Adipocyte (in vitro differentiated cells): ENCODE measurements at regions not wholly inside any gene's neighbourhood (a gene's known extent, or its start where the extent isn't known, plus 50 kb on each side); places are given as distances from the start of the nearest gene placed in this dataset.

Experiments
- DNase-seq: peaks from one replicate; pipeline ENCODE4 v3.0.0-alpha.2; 2015; ENCODE audit warnings: low read depth
- H3K27me3 ChIP-seq: replicated peaks from 2 replicates; pipeline ENCODE4 v1.7.0; 2013; ENCODE audit warnings: mild to moderate bottlenecking, low read length, moderate library complexity; ENCODE audit not compliant: control insufficient read depth, insufficient read depth
- H3K36me3 ChIP-seq: 2 replicates; pipeline ENCODE4 v1.7.0; 2013; ENCODE audit warnings: low read length, mild to moderate bottlenecking, moderate library complexity; ENCODE audit not compliant: control insufficient read depth, insufficient read depth, severe bottlenecking
- H3K4me1 ChIP-seq: 2 replicates; pipeline ENCODE4 v1.7.0; 2013; ENCODE audit warnings: mild to moderate bottlenecking, low read length, moderate library complexity; ENCODE audit not compliant: control insufficient read depth, insufficient read depth
- H3K4me3 ChIP-seq: 2 replicates; pipeline ENCODE4 v1.7.0; 2013; ENCODE audit warnings: mild to moderate bottlenecking, low read length, moderate library complexity
- H3K9ac ChIP-seq: 2 replicates; pipeline ENCODE4 v1.7.0; 2013; ENCODE audit warnings: mild to moderate bottlenecking, low read length, moderate library complexity
- H3K9me3 ChIP-seq: 2 replicates; pipeline ENCODE4 v1.7.0; 2013; ENCODE audit warnings: mild to moderate bottlenecking, low read length, moderate library complexity; ENCODE audit not compliant: control insufficient read depth

GRCh38 chr2:198966269-198966668, 491.5 kb downstream of the SATB2 start:
- no peaks in the 10 kb centered on the region for H3K4me1 ChIP-seq
- no peak overlapping the region for H3K4me3 ChIP-seq
- H3K36me3 ChIP-seq = no peaks in the 10 kb centered on the region
- no peak overlapping the region for H3K9ac ChIP-seq
- DNase-seq = no peak
- H3K27me3 ChIP-seq = no peaks in the 10 kb centered on the region
- no peaks in the 10 kb centered on the region for H3K9me3 ChIP-seq

DNA sequence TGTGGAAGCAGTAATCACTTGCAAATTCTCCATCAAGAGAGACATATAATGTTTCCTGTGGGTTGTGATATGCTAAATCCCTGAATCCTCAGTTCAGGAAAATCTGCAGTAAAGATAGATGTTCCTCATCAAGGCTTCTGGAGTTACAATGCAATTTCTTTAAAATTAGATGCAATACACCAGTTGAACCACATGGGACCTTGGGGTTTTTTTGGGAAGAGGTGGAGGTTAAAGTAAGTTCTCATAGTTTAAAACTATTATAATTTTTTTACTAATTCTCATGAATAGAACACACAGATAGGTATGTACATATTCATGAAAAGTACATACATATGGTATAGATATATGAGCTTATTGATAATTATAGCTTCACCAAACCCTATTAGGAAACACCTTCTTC, 496.2 kb downstream of the SATB2 start:
- Histone ChIP-seq H3K9ac (no peak overlapping the region), H3K4me1 (no peaks in the 10 kb centered on the region), H3K36me3 (no peaks in the 10 kb centered on the region), H3K4me3 (no peak overlapping the region), H3K9me3 (no peaks in the 10 kb centered on the region), H3K27me3 (no peaks in the 10 kb centered on the region)
- DNase-seq = no peak

DNA sequence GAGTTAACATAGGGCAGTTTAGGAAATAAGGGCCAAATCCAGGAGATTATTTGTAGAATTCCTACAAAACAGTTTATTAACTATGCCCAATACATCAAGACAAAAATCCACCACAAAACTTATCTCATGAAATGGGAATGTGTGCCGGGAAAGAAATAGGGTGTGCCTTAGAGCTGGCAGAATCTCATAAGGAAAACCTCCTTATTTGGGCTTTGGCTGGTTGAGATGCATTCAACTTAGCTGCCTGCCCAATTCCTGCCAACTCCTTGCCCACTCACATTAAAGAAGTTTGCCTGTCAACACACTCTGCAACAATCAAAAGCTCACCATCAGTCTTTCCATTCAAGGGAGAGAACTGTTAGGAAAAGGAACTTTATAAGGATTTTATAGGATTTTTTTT, 500.6 kb downstream of the SATB2 start:
- no peak overlapping the region for H3K4me3 ChIP-seq
- H3K36me3 ChIP-seq = no peaks in the 10 kb centered on the region
- H3K9me3 ChIP-seq = no peaks in the 10 kb centered on the region
- H3K4me1 ChIP-seq = no peaks in the 10 kb centered on the region
- H3K27me3 ChIP-seq = no peaks in the 10 kb centered on the region
- no peak overlapping the region for H3K9ac ChIP-seq
- peak; percentile 7 for DNase-seq

DNA sequence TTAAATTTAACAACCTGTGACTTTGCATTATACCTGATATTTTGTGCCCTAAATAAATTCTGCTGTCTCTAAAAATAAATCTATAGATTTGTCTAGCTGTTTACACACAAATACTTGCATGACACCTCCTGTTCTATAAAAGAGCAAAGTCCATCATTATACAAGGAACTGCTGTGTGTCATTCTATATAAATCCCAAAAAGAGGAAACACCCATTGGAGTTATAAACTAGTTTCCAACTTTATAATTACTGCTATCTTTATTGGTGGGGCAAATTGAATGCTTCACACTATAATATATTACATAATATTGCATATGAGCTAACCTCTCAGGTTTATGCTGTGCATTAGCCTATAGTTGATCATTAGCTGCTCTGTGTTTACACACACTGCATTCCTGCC, 504.4 kb downstream of the SATB2 start:
- Histone ChIP-seq H3K4me3 (no peak overlapping the region), H3K9me3 (no peaks in the 10 kb centered on the region), H3K9ac (no peak overlapping the region)

GRCh38 chr2:198950803-198951202, 506.9 kb downstream of the SATB2 start:
- no peaks in the 10 kb centered on the region for H3K9me3 ChIP-seq
- no peak overlapping the region for H3K4me3 ChIP-seq
- no peak overlapping the region for H3K9ac ChIP-seq
- no peak for DNase-seq
- H3K27me3 ChIP-seq = no peaks in the 10 kb centered on the region
- H3K4me1 ChIP-seq = no peaks in the 10 kb centered on the region
- no peaks in the 10 kb centered on the region for H3K36me3 ChIP-seq

More for the DNA sequence above, 504.4 kb downstream of the SATB2 start:
- H3K27me3 ChIP-seq = no peaks in the 10 kb centered on the region
- H3K4me1 ChIP-seq = no peaks in the 10 kb centered on the region
- DNase-seq = no peak
- no peaks in the 10 kb centered on the region for H3K36me3 ChIP-seq

DNA sequence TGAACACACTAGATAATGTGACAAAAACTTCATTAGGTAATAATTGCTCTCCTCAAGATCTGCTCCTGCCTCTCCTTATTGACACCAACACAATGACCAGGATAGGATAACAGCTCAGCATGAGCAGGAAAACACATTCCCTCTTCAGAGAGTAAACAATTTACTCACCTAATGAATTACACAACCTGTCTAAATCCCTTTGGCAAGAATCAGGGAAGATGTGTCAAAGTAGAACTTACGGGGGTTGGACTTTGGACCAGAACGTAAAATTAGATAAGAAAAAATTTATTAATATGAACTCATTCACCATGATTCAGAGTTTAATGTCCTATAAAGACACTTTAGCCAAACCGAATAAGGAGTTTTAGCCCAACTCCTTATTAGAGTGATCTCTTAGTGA, 512.2 kb downstream of the SATB2 start:
- H3K4me1 ChIP-seq = no peaks in the 10 kb centered on the region
- no peak overlapping the region for H3K4me3 ChIP-seq
- no peaks in the 10 kb centered on the region for H3K36me3 ChIP-seq
- no peak for DNase-seq
- no peaks in the 10 kb centered on the region for H3K27me3 ChIP-seq
- no peaks in the 10 kb centered on the region for H3K9me3 ChIP-seq
- no peak overlapping the region for H3K9ac ChIP-seq

DNA sequence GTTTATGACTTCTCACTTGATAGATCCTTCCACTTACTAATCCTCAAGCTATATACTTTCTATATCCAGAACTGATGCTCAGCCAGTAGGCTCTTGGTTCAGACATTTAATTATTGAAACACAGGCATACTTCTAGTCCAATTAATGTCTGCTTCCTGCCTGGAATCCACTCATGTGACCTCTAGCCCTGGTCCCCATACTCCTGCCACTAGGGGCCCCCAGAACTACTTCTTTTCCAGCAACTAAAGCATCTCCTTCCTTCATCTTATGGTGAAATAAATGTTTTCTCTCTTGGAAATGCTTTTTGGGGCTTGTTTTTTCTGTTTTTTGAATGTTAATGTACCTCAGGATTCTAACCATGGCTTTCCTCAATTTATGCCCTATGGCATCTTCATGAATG, 527.6 kb downstream of the SATB2 start:
- H3K4me3 ChIP-seq = no peak overlapping the region
- H3K27me3 ChIP-seq = no peaks in the 10 kb centered on the region
- H3K4me1 ChIP-seq = no peaks in the 10 kb centered on the region
- no peak for DNase-seq
- H3K9me3 ChIP-seq = peaks cover 12% of the 10 kb centered on the region
- H3K9ac ChIP-seq = no peak overlapping the region
- no peaks in the 10 kb centered on the region for H3K36me3 ChIP-seq

GRCh38 chr2:198928026-198928425, 529.7 kb downstream of the SATB2 start:
- no peaks in the 10 kb centered on the region for H3K36me3 ChIP-seq
- H3K4me1 ChIP-seq = no peaks in the 10 kb centered on the region
- DNase-seq = no peak
- H3K9ac ChIP-seq = no peak overlapping the region
- no peaks in the 10 kb centered on the region for H3K27me3 ChIP-seq
- H3K4me3 ChIP-seq = no peak overlapping the region
- H3K9me3 ChIP-seq = peaks cover 9% of the 10 kb centered on the region

DNA sequence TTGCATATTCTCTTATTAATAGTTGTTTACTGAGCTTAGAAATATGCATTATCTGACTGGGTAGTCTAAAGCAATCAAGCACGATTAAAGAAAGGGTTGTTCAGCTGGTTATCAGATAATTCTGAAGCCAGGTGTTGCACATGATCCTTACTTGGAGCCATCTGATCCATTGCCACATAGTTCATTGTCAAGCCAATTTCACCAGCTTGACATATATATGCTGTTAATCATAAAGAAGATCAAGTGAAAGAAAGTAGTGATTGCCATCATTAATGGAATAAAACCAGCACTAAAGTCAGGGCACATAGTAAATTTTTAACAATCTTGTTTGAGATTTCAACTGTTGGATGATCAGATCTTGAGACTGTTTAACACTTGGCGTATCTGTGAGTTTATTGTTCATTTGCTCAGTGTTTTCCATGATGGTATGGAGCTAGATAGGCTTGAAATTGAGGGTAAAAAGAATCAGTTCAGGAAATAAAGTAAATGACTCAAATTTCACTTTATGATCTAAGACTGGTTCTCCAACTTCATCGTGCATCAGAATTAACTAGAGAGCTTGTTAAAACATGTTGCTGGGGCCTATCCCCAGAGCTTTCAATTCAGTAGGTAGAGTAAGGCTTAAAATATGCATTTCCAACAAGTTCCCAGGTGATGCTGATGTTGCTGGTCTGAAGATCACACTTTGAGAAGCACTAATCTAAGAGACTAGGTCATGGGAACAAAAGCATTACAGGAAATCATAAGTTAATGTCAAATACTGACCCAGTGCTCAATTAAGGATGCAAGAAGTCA, 539.6 kb downstream of the SATB2 start:
- DNase-seq = no peak

GRCh38 chr2:198917275-198917674, 540.5 kb downstream of the SATB2 start:
- no peaks in the 10 kb centered on the region for H3K9me3 ChIP-seq
- H3K36me3 ChIP-seq = no peaks in the 10 kb centered on the region
- H3K4me1 ChIP-seq = peaks cover 9% of the 10 kb centered on the region
- H3K4me3 ChIP-seq = no peak overlapping the region
- DNase-seq = no peak
- H3K27me3 ChIP-seq = no peaks in the 10 kb centered on the region
- H3K9ac ChIP-seq = no peak overlapping the region

More for the DNA sequence above, 539.6 kb downstream of the SATB2 start:
- H3K36me3 ChIP-seq = no peaks in the 10 kb centered on the region
- no peaks in the 10 kb centered on the region for H3K27me3 ChIP-seq
- no peaks in the 10 kb centered on the region for H3K9me3 ChIP-seq
- no peak overlapping the region for H3K4me3 ChIP-seq
- no peak overlapping the region for H3K9ac ChIP-seq
- H3K4me1 ChIP-seq = peaks cover 9% of the 10 kb centered on the region

GRCh38 chr2:198916548-198917080, 541.1 kb downstream of the SATB2 start:
- Histone ChIP-seq H3K4me1 (peaks cover 9% of the 10 kb centered on the region), H3K4me3 (no peak overlapping the region), H3K9ac (no peak overlapping the region), H3K36me3 (no peaks in the 10 kb centered on the region), H3K9me3 (no peaks in the 10 kb centered on the region), H3K27me3 (no peaks in the 10 kb centered on the region)
- no peak for DNase-seq
